HUDEP-2 (cell line): ENCODE measurements at regions not wholly inside any gene's neighbourhood (a gene's known extent, or its start where the extent isn't known, plus 50 kb on each side); places are given as distances from the start of the nearest gene placed in this dataset.
"Not testable (repeated sequence)": the region's sequence is repeated elsewhere in the genome, so short reads cannot be mapped to it uniquely, and the experiment has no call there.

Experiments used
- DNase-seq, 76 experiments: peaks; one replicate each; lab custom pipeline; 2025; ENCODE audit not compliant: unreplicated experiment in 76 of 76; lab: John Stamatoyannopoulos, UW

DNA sequence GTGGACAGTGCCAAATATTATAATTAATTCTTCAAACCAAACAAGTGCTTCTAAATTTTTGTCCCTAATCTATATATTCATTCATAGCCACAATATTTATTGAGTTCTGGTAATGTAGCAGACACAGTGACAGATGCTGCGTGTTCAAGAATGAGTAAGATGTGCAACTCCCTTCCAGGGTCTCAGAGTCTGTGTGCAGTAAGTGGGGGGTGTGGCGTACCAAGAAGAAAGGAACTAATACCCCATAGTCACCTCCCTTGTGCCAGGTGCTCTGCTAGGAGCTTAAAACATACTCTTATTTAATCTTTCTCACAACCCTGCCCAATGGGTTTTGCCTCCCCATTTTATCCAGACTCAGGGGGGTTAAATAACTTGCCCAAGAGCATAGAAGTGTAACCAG lies 358.7 kb downstream of the BARHL2 start:
- no peak for DNase-seq

DNA sequence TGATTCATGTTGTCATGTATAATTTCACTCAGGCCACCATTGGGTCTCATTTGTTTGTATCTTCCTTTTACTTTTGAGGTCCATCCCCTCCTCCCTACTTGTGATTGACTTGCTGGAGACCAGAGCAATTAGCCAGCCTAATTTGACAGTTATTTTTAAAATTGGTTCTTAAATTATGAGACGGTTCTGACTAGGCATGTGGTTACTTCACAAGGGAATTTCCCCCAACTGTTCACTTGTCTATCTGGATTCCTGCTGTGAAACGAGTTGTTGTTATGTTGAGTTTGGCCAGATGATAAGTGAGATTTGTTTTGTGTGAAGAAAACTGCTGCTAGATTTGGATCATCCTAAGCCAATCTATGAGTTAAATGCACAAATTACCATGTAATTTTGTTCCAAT lies 359.1 kb downstream of the BARHL2 start:
- DNase-seq = no peak

- no peak for DNase-seq
These were observed 360.1 kb downstream of the BARHL2 start for GRCh38 chr1:90356991-90357390.

- DNase-seq = no peak
These were observed 361.0 kb downstream of the BARHL2 start for GRCh38 chr1:90356101-90356500.

DNA sequence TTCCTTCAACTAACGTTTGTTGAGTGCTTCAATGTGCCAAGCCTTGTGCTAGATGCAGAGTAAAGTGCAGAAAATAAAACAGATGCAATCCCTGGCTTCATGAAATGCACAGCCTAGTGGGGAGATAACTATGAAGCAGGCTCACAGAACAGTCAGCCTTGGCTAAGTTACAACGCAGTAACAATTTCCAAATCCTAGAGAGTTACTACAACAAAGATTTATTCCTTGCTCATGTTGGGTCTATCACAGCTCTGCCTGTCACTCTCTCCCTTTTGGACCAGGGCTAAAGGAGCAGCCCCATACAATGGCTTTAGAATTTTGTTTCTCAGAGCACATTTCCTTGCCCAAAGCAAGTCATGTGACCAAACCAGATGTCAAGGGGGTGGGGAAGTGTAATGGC lies 359.8 kb downstream of the ZNF326 start:
- no peak for DNase-seq

DNA sequence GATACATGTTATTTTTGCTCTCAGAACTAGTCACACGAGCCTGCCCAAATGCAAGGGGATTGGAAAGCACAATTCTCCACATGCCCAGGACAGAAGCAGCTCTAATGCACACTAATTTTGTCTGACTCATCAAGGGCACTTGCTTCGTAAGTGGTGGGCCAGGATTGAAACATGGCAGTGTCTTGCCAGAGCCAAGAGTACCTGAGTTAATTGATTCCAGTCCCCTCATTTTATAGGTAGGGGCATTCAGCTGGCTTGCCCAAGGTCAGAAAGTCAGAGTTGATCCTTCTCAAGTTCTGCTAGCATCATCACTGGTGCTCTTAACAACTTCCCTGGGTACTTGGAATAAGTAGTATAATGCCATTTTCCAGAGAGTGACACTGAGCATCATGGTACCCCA lies 356.1 kb downstream of the ZNF326 start:
- DNase-seq = no peak

DNA sequence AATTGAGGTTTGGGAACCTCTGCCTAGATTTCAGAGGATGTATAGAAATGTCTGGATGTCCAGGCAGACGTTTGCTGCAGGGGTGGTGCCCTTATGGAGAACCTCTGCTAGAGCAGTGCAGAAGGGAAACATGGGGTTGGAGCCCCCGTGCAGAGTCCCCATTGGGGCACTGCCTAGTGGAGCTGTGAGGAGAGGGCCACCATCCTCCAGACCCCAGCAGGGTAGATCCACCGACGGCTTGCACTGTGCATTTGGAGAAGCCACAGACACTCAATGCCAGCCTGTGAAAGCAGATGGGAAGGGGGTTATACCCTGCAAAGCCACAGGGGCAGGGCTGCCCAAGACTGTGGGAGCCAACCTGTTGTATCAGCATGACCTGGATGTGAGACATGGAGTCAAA lies 354.6 kb downstream of the ZNF326 start:
- DNase-seq = no peak

DNA sequence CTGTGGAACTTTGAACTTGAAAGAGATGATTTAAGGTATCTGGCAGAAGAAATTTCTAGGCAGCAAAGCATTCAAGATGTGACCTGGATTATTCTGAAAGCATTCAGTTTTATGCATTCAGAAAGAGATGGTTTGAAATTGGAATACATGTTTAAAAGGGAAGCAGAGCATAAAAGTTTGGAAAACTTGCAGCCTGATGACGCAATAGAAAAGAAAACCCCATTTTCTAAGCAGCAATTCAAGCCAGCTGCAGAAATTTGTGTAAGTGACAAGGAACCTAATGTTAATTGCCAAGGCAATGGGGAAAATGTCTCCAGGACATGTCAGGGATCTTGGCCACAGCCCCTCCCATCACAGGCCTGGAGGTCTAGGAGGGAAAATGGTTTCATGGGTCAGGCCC lies 354.0 kb downstream of the ZNF326 start:
- DNase-seq = no peak

- DNase-seq = not testable (repeated sequence)
These were observed 353.5 kb downstream of the ZNF326 start for GRCh38 chr1:90348459-90348858.

GRCh38 chr1:90347366-90347765 lies 352.5 kb downstream of the ZNF326 start:
- no peak for DNase-seq

DNA sequence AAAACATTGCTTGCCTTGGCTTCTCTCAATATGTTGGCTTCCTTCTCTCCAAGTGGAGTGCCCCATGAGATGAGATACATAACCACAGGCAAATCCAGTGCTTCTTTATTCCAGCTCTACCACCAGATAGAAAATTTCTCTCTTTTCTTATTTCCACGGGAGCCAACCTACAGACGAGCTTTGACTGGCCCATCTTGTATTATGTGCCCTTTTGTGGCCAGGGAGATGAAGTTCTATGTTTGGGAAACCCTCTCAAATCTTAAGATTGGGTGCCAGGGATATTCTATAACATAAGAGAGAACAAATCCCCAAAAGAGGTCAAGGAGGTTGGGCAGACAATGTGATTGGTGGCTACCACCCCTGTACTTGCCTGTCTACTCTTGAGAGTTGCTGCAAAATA lies 351.8 kb downstream of the ZNF326 start:
- no peak for DNase-seq

GRCh38 chr1:90346349-90346748 lies 351.4 kb downstream of the ZNF326 start:
- DNase-seq = no peak

GRCh38 chr1:90344963-90345730 lies 350.2 kb downstream of the ZNF326 start:
- DNase-seq = no peak

DNA sequence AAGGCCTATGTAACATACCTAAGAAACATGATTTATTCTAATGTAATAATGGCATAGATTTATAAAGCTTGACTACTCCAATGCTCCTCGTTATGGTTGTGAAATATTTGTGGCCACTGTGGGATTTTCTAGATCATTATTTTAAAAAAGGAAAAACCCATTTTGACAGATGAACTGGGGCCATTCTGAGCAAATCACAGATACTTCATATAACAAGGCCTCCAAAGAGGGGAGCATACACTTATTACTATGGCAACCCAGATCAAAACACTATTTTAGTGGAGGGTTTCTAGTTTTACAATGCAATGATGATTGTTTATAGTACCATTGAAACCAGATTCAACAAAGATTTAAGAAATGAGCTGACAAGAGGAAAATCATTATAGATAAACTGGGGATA lies 346.6 kb downstream of the ZNF326 start:
- no peak for DNase-seq

DNA sequence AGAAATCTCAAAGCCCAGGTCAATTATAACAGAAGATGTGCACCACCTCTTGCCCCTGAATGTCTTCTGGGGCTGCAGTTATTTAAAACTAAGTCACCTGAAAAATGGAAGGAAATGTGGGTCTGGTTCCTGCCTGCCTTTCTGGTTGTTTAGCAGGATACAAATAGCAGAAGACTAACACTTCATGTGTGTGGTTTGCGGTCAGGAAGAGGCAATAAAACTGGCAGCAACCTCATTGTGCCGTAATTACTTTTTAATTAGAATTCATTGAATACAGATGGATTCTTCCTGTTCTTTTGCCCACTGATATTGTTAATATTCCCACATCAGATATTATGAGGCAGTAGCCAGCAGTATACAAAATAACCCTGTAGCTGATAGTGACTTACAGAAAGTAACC lies 345.7 kb downstream of the ZNF326 start:
- DNase-seq = no peak

DNA sequence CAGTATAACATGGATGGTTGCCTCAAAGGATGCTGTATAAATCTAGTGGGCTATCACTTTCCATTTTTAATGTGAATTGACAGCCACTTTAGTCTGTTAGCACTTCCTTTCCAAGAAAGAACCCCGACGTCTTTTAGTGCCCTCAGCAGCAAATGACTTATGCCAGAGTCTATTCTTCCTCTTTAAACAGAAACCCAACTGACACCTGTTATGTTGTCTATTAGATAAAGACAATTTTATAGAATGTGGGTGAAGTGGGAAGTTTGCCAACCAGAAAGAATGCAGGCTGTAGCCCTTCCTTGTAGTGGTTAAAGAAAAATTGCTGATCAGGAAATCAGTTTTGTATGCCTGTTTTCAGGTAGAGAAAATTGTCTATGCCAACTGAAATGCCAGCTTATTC lies 344.9 kb downstream of the ZNF326 start:
- DNase-seq = no peak

- no peak for DNase-seq
These were observed 341.8 kb downstream of the ZNF326 start for GRCh38 chr1:90336552-90337324.

DNA sequence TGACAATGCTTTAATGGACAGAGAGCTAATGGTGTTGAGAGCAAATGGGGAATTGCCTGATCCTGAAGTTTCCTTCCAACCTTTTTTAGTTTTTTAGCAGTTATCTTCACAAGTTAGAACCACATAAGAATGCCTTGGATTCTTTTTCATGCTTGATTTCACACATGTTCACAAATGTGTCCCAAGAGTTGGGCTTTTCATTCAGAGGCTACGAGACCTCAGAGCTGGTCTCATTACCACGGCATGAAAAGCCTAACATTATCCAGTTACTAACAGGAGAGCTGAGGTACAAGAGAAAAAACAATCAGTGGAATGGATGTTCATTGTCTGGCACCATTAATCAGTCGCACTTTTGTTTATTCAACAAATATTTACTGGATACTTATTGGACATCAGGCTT lies 340.6 kb downstream of the ZNF326 start:
- DNase-seq = no peak

GRCh38 chr1:90334137-90334536 lies 339.2 kb downstream of the ZNF326 start:
- DNase-seq = no peak

- no peak for DNase-seq
These were observed 330.3 kb downstream of the ZNF326 start for GRCh38 chr1:90325168-90325567.

DNA sequence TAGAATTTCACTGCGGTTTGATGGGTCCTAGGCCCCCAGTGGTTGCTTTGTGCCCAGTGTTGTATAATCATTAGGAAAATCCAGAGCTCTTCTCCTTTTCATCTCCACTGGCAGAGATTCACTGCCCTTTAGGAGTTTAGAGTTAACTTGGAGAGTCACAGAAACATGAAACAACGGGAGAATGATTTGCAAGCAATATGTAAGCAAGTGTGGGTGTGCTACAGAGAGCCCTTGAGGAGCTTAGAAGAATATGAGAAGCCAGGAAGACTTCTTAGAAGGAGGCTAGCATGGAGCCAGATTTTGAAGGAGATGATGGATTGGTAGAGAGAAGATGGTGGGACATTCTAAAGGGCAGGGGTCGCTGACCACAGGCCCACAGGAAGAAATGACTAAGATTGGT lies 327.3 kb downstream of the ZNF326 start:
- DNase-seq = no peak

- no peak for DNase-seq
These were observed 325.0 kb downstream of the ZNF326 start for GRCh38 chr1:90319918-90320317.
